Activated T-cell treated with anti-CD3 and anti-CD28 coated beads, Interleukin-2, amount 50 U/mL, for 72 hours (primary cell): ENCODE measurements at regions not wholly inside any gene's neighbourhood (a gene's known extent, or its start where the extent isn't known, plus 50 kb on each side); places are given as distances from the start of the nearest gene placed in this dataset.
"Not testable (repeated sequence)": the region's sequence is repeated elsewhere in the genome, so short reads cannot be mapped to it uniquely, and the experiment has no call there.

ENCODE experiments used
- ATAC-seq, 2 donors: fragments of 150-1000 bp; cut with Tn5 transposase; replicated peaks in 1 of 2; 2 replicates each; pipeline ENCODE4 v1.10.0; 2021; ENCODE audit warnings: moderate library complexity in 2 of 2, mild to moderate bottlenecking in 1 of 2
- DNase-seq, 2 donors: peaks; one replicate each; pipeline ENCODE4 v3.0.0; 2021 to 2022; ENCODE audit warnings: mixed read lengths in 1 of 2
- H3K27ac Mint-ChIP-seq: one replicate; pipeline ENCODE4 v1.8.0; 2022; ENCODE audit warnings: mild to moderate bottlenecking, moderate library complexity, mixed read lengths
- H3K27me3 Mint-ChIP-seq: one replicate; pipeline ENCODE4 v1.8.0; 2022; ENCODE audit warnings: low read depth, mixed read lengths
- H3K36me3 Mint-ChIP-seq, 2 donors: one replicate each; pipeline ENCODE4 v1.8.0; 2022; ENCODE audit warnings: mixed read lengths in 2 of 2, mild to moderate bottlenecking in 1 of 2; ENCODE audit not compliant: insufficient read depth in 2 of 2
- H3K4me1 Mint-ChIP-seq: one replicate; pipeline ENCODE4 v1.8.0; 2022; ENCODE audit warnings: low read depth, mixed read lengths
- H3K4me3 Mint-ChIP-seq, 2 donors: one replicate each; pipeline ENCODE4 v1.8.0; 2022; ENCODE audit warnings: mild to moderate bottlenecking in 2 of 2, mixed read lengths in 2 of 2, moderate library complexity in 2 of 2
- H3K9me3 Mint-ChIP-seq, 2 donors: one replicate each; pipeline ENCODE4 v1.8.0; 2022; ENCODE audit warnings: mixed read lengths in 2 of 2

DNA sequence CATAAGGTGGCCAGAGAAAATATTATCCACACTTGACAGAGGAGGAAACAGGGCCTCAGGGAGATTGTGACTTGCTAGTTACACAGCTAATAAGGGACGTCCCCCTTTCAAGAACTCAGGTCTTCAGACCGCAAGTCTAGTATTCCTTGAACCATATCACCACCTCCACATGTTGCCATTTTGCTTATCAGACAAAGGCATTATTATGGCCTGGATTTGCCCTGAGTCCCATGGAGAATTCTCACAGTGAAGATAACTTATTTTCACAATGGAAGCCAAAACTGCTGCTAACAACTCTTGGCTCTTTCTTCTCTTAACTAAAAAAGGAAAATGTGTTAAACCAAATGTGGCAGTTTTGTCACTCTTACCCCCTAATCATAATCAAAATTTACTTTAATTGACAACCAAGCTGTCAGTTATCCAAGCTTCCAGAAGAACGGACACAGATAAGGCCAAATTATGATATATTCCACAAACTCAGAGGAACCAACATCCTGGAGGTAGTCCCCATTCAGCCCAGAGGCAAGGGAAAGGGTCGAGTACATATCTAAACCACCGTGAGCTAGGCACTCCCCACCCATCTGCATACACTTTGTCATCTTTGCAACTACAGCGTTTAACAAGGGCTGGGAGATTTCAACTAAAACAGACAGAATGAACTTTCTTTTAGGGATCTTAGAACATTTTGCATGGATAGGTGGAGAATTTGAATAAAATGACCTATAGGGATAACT, 63.6 kb upstream of the THBS1 start:
- peaks cover 0 to 4% of the 10 kb centered on the region in 2 donors for H3K9me3 Mint-ChIP-seq
- no peak for ATAC-seq
- H3K4me3 Mint-ChIP-seq = no peak overlapping the region
- DNase-seq = no peak
- H3K27me3 Mint-ChIP-seq = peaks cover 39% of the 10 kb centered on the region
- H3K36me3 Mint-ChIP-seq = peaks cover 0 to 4% of the 10 kb centered on the region in 2 donors
- H3K4me1 Mint-ChIP-seq = no peaks in the 10 kb centered on the region
- H3K27ac Mint-ChIP-seq = no peak overlapping the region

GRCh38 chr15:39523968-39524367, 56.9 kb upstream of the THBS1 start:
- not testable (repeated sequence) for H3K36me3 Mint-ChIP-seq, ATAC-seq, H3K27me3 Mint-ChIP-seq, H3K4me3 Mint-ChIP-seq, H3K9me3 Mint-ChIP-seq, DNase-seq, H3K27ac Mint-ChIP-seq, H3K4me1 Mint-ChIP-seq

DNA sequence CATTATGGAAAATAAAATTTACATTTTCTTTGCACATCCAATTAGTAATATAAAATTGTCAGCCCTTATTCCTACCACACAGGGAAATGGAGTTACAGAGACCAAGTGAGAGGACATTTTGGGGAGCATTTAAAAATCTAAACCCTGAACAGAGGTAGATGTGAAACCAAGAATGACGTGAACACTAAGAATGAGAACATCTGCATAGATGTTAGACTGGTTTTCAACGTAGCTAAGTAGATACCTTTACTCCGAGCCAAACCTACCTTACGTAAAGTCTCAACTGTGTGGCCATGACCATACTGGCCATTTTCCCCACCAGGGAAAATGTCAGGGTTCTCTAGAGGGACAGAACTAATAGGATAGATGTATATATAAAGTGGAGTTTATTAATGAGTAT, 51.4 kb upstream of the THBS1 start:
- no peak for DNase-seq

DNA sequence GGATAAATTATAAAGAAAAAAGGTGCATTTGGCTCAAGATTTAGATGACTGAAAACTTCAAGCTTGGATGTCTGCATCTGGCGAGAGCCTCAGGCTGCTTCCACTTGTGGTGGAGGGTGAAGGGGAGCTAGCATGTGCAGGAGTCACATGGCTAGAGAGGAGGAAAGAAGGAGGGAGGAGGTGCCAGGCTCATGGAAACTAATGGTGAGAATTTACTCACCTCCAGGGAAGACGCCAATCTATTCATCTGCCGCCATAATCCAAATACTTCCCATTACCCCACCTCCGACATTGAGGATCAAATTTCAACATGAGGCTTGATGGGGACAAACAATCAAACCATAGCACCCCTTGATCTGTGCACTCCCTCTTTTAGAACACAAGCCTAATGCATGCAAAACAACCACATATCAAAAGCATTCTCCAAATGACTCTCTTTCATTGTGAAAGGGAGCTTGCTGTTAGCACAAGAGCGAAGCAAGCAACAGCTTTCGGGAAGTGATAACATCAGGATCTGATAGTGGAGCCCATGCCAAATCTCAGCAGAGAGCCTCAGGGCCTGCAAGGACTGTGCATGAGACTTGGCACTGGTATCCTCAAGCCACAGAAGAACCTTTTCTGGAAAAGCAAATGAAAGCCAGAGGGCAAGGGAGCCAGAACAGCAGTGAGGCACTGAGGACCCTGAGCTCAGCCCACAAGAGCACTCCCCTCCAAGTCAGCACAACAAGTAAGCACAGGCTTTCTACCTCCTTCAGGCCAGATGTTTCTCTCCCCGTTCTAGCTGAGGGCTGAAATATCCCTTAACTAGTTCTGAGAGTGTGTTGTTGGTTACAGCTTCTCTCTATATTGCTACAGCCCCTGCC, 50.2 kb upstream of the THBS1 start:
- peaks cover 5% of the 10 kb centered on the region for H3K27me3 Mint-ChIP-seq
- no peak overlapping the region for H3K4me3 Mint-ChIP-seq
- ATAC-seq = no peak
- H3K36me3 Mint-ChIP-seq = no peaks in the 10 kb centered on the region
- no peaks in the 10 kb centered on the region for H3K4me1 Mint-ChIP-seq
- H3K9me3 Mint-ChIP-seq = no peaks in the 10 kb centered on the region
- H3K27ac Mint-ChIP-seq = no peak overlapping the region
- DNase-seq = no peak

More for the DNA sequence above, 51.4 kb upstream of the THBS1 start:
- Mint-ChIP-seq H3K27ac (no peak overlapping the region), H3K36me3 (no peaks in the 10 kb centered on the region), H3K27me3 (peaks cover 5% of the 10 kb centered on the region), H3K4me1 (no peaks in the 10 kb centered on the region), H3K4me3 (no peak overlapping the region), H3K9me3 (no peaks in the 10 kb centered on the region)
- ATAC-seq = no peak
